ENCODE measurements at regions not wholly inside any gene's neighbourhood (a gene's known extent, or its start where the extent isn't known, plus 50 kb on each side); places are given as distances from the start of the nearest gene placed in this dataset.
"Not testable (repeated sequence)": the region's sequence is repeated elsewhere in the genome, so short reads cannot be mapped to it uniquely, and the experiment has no call there.

- no peak for DNase-seq (ENCODE audit: low read depth in 2 of 2)
These were observed 512.2 kb upstream of the NR5A2 start for GRCh38 chr1:199515261-199515660.

- no peak for DNase-seq (ENCODE audit: low read depth in 2 of 2)
These were observed 505.2 kb upstream of the NR5A2 start for GRCh38 chr1:199522338-199522737.

GRCh38 chr1:199522936-199523335, 504.6 kb upstream of the NR5A2 start:
- no peak for DNase-seq (ENCODE audit: low read depth in 2 of 2)

GRCh38 chr1:199529324-199529723, 498.2 kb upstream of the NR5A2 start:
- DNase-seq (ENCODE audit: low read depth in 2 of 2), result no peak

GRCh38 chr1:199533361-199533760, 494.1 kb upstream of the NR5A2 start:
- DNase-seq (ENCODE audit: low read depth in 2 of 2), result not testable (repeated sequence)

GRCh38 chr1:199545780-199546179, 481.7 kb upstream of the NR5A2 start:
- no peak for DNase-seq (ENCODE audit: low read depth in 2 of 2)

- DNase-seq (ENCODE audit: low read depth in 2 of 2), result no peak
These were observed 481.2 kb upstream of the NR5A2 start for GRCh38 chr1:199546323-199546722.

GRCh38 chr1:199549421-199549820, 478.1 kb upstream of the NR5A2 start:
- no peak for DNase-seq (ENCODE audit: low read depth in 2 of 2)

- DNase-seq (ENCODE audit: low read depth in 2 of 2), result no peak
These were observed 477.1 kb upstream of the NR5A2 start for GRCh38 chr1:199550199-199551065.

- no peak for DNase-seq (ENCODE audit: low read depth in 2 of 2)
These were observed 475.4 kb upstream of the NR5A2 start for GRCh38 chr1:199551967-199552565.

GRCh38 chr1:199553104-199553503, 474.4 kb upstream of the NR5A2 start:
- no peak for DNase-seq (ENCODE audit: low read depth in 2 of 2)

GRCh38 chr1:199561334-199561733, 466.2 kb upstream of the NR5A2 start:
- no peak for DNase-seq (ENCODE audit: low read depth in 2 of 2)

- DNase-seq (ENCODE audit: low read depth in 2 of 2), result no peak
These were observed 454.5 kb upstream of the NR5A2 start for GRCh38 chr1:199573047-199573446.

GRCh38 chr1:199574950-199575349, 452.6 kb upstream of the NR5A2 start:
- no peak for DNase-seq (ENCODE audit: low read depth in 2 of 2)

GRCh38 chr1:199580300-199580699, 447.2 kb upstream of the NR5A2 start:
- no peak for DNase-seq (ENCODE audit: low read depth in 2 of 2)

GRCh38 chr1:199585392-199585791, 442.1 kb upstream of the NR5A2 start:
- no peak for DNase-seq (ENCODE audit: low read depth in 2 of 2)

- no peak for DNase-seq (ENCODE audit: low read depth in 2 of 2)
These were observed 436.8 kb upstream of the NR5A2 start for GRCh38 chr1:199590708-199591107.

GRCh38 chr1:199591468-199591867, 436.0 kb upstream of the NR5A2 start:
- DNase-seq (ENCODE audit: low read depth in 2 of 2), result no peak

GRCh38 chr1:199593475-199593874, 434.0 kb upstream of the NR5A2 start:
- no peak for DNase-seq (ENCODE audit: low read depth in 2 of 2)

- not testable (repeated sequence) for DNase-seq (ENCODE audit: low read depth in 2 of 2)
These were observed 431.1 kb upstream of the NR5A2 start for GRCh38 chr1:199596448-199596847.

- no peak for DNase-seq (ENCODE audit: low read depth in 2 of 2)
These were observed 430.4 kb upstream of the NR5A2 start for GRCh38 chr1:199597152-199597551.

- DNase-seq (ENCODE audit: low read depth in 2 of 2), result no peak
These were observed 419.1 kb upstream of the NR5A2 start for GRCh38 chr1:199608414-199608813.
